ENCODE measurements at regions not wholly inside any gene's neighbourhood (a gene's known extent, or its start where the extent isn't known, plus 50 kb on each side); places are given as distances from the start of the nearest gene placed in this dataset.

DNA sequence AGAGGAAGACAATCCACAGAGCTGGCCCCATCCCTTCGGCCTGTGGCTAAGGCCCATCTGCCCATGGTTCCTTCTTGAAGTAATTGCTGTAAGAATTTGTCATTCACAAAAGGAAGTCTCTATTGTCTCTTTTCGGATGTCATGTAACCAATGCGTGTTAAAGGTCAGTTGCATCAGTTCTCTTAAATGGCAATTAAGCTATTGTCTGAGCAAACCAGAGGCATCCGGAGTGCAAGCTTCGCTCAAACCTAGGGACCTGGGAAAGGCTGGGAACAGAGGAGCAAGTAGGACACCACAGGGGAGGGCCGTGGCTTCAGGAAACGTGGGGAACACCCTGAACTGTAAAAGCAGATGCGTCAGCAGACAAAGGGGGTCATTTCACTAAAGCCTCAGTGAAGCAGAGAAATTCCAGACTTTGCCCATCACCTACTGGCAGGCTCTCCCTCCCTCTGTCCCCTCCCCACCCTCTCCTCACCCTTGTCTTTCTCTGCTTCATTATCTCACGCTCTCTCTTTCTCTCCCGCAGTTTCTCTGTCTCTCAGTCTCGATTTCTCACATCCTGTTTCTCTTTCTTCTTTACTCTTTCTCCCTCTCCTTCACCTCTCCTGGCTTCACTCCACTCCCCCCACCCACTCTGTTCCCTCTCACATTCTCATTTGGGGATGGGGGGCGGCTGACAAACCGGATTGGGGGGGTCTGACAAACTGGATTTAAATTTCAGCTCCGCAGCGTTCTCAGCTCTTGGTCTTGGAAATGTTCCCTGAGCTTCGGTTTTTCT is 204.6 kb upstream of the TNP1 start:
- in situ Hi-C loops (cut with HindIII; ENCODE audit: low pct_ligation_motif_present, low pct_unique_long_range_greater_than_20kb, low sequenced_read_pairs), result no loop called here
- DNase-seq, result no peak

- in situ Hi-C loops (cut with HindIII; ENCODE audit: low pct_ligation_motif_present, low pct_unique_long_range_greater_than_20kb, low sequenced_read_pairs), result no loop called here
Measured at GRCh38 chr2:217063238-217063755, 203.4 kb upstream of the TNP1 start.

GRCh38 chr2:217062768-217063167 is 202.9 kb upstream of the TNP1 start:
- in situ Hi-C loops (cut with HindIII; ENCODE audit: low pct_ligation_motif_present, low pct_unique_long_range_greater_than_20kb, low sequenced_read_pairs), result no loop called here
- no peak for DNase-seq

More at GRCh38 chr2:217063238-217063755, 203.4 kb upstream of the TNP1 start:
- DNase-seq, result no peak

GRCh38 chr2:217061916-217062505 is 202.1 kb upstream of the TNP1 start:
- in situ Hi-C loops (cut with HindIII; ENCODE audit: low pct_ligation_motif_present, low pct_unique_long_range_greater_than_20kb, low sequenced_read_pairs), result no loop called here
- no peak for DNase-seq

- no peak for DNase-seq
- in situ Hi-C loops (cut with HindIII; ENCODE audit: low pct_ligation_motif_present, low pct_unique_long_range_greater_than_20kb, low sequenced_read_pairs), result no loop called here
Measured at GRCh38 chr2:217060951-217061547, 201.2 kb upstream of the TNP1 start.

DNA sequence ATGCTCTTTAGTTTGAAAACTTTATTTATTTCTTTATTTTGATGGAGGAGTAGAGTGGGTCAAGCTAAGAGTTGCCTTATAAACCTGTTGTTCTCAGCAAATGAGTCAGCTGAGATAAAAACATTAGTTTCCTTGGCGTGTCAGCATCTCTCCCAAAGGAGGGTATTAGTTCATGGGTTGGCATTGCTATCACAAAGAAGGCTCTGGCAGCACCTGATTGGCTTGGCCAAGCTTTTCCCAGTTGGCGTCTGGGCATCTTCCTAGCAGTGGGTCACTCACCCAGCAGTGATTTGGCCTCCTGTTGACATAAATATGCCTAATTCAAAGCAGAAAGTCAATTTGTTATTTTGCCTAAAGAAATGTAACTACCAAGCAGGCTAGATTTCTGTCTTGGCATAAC is 200.7 kb upstream of the TNP1 start:
- in situ Hi-C loops (cut with HindIII; ENCODE audit: low pct_ligation_motif_present, low pct_unique_long_range_greater_than_20kb, low sequenced_read_pairs), result no loop called here
- no peak for DNase-seq

GRCh38 chr2:217058791-217059755 is 199.2 kb upstream of the TNP1 start:
- DNase-seq, result no peak
- in situ Hi-C loops (cut with HindIII; ENCODE audit: low pct_ligation_motif_present, low pct_unique_long_range_greater_than_20kb, low sequenced_read_pairs), result no loop called here

GRCh38 chr2:217057773-217058172 is 197.9 kb upstream of the TNP1 start:
- no peak for DNase-seq
- in situ Hi-C loops (cut with HindIII; ENCODE audit: low pct_ligation_motif_present, low pct_unique_long_range_greater_than_20kb, low sequenced_read_pairs), result no loop called here

DNA sequence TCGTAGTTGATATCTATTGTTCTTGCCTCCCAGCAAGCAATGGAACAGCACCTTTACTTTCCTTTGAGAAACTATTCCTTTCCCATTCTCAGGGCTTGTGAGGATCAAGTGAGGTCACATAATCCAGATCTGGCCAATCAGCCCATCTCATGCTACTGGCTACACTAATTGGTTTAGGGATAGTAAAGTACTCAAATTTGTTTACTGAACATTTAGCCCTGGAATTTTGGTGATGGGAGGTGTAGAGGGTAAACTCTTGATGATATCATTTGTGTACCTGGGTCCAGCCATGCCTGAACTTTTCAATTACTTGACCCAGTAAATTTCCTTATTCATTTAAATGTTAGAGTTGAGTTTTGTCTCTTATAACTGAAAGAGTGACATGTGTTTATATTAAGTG is 195.8 kb upstream of the TNP1 start:
- DNase-seq, result no peak

DNA sequence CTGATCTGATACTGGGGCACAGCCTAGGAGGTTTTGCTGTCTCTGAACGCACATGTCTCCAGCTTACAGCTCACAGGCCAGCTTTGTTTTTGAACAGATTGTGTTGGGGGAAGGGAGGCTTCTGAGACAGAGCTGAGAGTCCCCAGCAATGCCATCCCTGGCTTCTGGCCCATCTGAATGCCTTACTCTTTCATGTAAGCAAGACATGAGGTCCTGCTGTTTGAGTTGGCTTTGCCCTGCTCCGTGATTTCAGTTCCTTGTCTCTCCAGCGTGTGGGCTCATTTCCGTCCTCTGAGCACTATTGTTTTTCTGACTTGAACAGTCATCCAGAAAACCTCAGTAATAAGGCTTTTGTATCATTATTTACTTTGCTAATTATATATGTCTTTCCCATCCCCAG is 194.9 kb upstream of the TNP1 start:
- DNase-seq, result no peak
- in situ Hi-C loops (cut with HindIII; ENCODE audit: low pct_ligation_motif_present, low pct_unique_long_range_greater_than_20kb, low sequenced_read_pairs), result no loop called here

More for the DNA sequence above, 195.8 kb upstream of the TNP1 start:
- in situ Hi-C loops (cut with HindIII; ENCODE audit: low pct_ligation_motif_present, low pct_unique_long_range_greater_than_20kb, low sequenced_read_pairs), result no loop called here

DNA sequence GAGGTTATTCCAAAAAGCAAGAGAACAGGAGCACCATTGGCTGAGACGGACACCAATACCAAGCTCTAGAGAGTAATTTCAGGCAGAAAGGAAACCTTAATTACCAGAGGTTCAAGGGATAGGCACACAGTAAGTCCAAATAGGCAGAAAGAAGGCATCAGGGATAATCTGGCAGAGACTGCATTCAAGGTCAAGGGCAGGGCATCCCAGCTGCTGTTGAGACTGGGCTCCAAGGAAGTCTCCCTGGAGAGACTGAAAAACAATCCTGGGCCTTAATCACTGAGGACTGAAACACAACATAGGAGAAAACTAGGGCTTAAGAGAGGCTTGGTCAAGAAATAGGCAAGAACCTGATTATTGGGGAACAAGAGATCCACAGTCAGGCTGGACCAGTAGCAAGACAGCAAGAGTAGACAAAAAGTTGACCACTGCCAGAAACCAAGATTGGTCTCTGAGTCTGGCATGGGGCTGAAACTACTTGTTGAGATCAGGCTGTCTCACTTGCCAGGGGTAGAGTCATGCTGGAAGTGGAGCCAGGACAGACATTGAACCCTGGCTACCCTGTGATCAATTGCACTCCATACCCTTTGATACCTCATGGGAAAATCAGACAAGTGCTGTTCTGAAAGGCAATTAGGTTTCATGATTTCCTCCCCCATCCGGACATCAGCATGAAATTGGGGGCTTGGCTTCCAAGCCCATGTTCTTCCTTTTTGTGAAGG is 193.2 kb upstream of the TNP1 start:
- in situ Hi-C loops (cut with HindIII; ENCODE audit: low pct_ligation_motif_present, low pct_unique_long_range_greater_than_20kb, low sequenced_read_pairs), result no loop called here
- DNase-seq, result no peak

GRCh38 chr2:217051416-217051815 is 191.6 kb upstream of the TNP1 start:
- no peak for DNase-seq
- in situ Hi-C loops (cut with HindIII; ENCODE audit: low pct_ligation_motif_present, low pct_unique_long_range_greater_than_20kb, low sequenced_read_pairs), result no loop called here

- DNase-seq, result no peak
- in situ Hi-C loops (cut with HindIII; ENCODE audit: low pct_ligation_motif_present, low pct_unique_long_range_greater_than_20kb, low sequenced_read_pairs), result no loop called here
Measured at GRCh38 chr2:217049956-217050355, 190.1 kb upstream of the TNP1 start.

- DNase-seq, result no peak
- in situ Hi-C loops (cut with HindIII; ENCODE audit: low pct_ligation_motif_present, low pct_unique_long_range_greater_than_20kb, low sequenced_read_pairs), result no loop called here
Measured at GRCh38 chr2:217049422-217049821, 189.6 kb upstream of the TNP1 start.

DNA sequence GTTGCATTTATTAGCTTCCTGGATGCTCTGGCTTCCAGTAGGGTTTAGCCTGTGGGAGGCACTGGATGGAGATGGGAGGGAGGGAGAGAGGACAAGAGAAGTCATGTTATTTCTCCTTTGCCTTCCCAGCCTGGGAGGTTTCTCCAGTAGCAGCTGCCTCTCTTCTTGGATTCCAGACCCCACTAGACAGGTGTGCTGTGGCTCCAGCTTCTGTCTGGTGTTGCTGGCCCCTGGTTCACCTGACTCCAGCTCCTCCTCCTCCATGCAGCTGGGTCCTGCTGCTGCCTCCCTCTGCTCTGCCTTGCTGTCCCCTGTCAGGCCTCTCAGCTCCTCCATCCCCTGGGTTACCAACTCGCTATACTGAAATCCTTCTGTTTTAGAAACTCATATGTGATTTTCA is 188.9 kb upstream of the TNP1 start:
- in situ Hi-C loops (cut with HindIII; ENCODE audit: low pct_ligation_motif_present, low pct_unique_long_range_greater_than_20kb, low sequenced_read_pairs), result no loop called here

DNA sequence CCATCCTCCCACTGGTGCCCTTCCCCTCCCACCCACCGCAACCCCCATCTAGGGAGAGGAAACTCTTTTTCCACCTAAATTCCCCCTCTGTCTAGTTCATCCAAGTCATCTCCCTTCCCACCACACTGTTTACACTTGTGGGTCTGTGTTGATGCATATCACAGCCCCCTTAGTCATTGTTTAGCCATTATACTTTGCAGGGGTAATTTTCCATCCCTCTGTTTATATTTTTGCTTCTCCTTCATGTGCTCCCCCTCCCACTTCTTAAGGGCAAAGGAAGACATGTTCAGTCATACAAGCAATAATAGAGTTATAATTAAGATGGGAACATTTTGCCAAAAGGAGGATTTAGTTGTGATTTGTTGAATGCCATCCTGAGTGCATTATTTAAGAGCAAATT is 187.8 kb upstream of the TNP1 start:
- no peak for DNase-seq

More for the DNA sequence above, 188.9 kb upstream of the TNP1 start:
- DNase-seq, result no peak

DNA sequence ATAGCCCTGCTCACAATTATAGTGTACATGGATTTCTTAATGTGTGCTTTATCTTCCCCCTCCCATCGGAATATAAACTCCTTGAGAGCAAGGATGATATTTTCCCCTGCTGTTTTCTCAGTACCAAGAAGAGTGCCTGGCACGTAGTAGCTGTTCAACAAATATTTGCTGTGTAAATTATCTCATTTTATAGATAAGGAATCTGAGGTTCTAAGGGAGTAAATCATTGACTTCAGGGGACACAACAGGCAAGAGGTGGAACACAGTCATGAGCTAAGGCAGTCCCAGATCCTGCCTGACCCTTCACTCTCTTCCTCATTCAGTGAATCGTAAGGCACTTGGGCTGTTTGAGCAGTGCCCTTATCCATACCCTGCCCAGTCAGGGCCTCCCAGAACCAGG is 187.3 kb upstream of the TNP1 start:
- in situ Hi-C loops (cut with HindIII; ENCODE audit: low pct_ligation_motif_present, low pct_unique_long_range_greater_than_20kb, low sequenced_read_pairs), result no loop called here
- DNase-seq, result no peak

More for the DNA sequence above, 187.8 kb upstream of the TNP1 start:
- in situ Hi-C loops (cut with HindIII; ENCODE audit: low pct_ligation_motif_present, low pct_unique_long_range_greater_than_20kb, low sequenced_read_pairs), result no loop called here

Measured in ACHN (cell line).